CD4-positive, alpha-beta T cell treated with Interleukin-6 at 100 ng/mL for 8 hours (primary cell): ENCODE measurements at regions not wholly inside any gene's neighbourhood (a gene's known extent, or its start where the extent isn't known, plus 50 kb on each side); places are given as distances from the start of the nearest gene placed in this dataset.
"Not testable (repeated sequence)": the region's sequence is repeated elsewhere in the genome, so short reads cannot be mapped to it uniquely, and the experiment has no call there.

ENCODE experiments used
- DNase-seq: peaks from one replicate; pipeline ENCODE4 v3.0.0-alpha.2; 2020; ENCODE audit warnings: mixed read lengths, low spot score

DNA sequence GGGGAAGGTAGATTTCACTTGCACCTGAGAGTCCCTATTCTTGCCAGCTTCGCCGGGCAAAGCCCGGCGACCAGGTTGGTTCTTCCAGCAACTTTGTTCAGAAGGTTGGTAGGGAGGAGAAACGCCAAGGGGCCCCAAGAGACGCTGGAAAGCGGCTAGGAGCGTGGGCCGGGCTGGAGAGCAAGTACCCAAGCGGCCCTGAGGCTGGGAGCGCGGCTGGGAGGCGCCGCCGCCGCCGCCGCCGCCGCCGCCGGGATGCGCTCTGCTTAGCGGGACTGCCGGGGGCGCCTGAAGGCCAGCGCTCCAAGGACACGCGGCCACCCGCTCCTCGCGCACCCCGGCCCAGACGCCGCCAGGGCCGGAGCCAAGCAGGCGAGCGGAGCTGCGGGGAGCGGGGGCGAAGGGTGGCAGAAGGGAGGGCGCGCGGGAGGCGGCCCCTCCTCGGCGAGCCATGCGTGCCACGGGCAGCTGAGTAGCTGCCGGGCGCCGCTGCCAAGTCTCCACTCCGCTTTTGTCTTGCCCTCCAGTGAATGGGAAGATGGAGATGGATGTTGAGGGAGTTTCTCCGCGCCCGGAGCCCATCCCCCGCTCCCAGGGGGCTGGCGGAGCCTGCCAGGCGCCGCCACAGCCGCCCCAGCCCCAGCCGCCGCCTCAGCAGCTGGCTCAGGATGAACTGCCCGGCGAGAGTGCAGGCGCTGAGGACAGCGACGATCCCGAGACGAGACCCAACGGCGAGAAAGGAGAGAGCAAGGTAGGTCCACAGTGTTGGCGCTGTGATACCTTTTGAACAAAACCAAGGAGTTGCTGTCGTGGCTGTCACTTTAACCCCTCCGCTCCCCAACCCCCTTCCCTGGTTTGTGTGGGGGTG, 227.4 kb upstream of the AZI2 start:
- no peak for DNase-seq

DNA sequence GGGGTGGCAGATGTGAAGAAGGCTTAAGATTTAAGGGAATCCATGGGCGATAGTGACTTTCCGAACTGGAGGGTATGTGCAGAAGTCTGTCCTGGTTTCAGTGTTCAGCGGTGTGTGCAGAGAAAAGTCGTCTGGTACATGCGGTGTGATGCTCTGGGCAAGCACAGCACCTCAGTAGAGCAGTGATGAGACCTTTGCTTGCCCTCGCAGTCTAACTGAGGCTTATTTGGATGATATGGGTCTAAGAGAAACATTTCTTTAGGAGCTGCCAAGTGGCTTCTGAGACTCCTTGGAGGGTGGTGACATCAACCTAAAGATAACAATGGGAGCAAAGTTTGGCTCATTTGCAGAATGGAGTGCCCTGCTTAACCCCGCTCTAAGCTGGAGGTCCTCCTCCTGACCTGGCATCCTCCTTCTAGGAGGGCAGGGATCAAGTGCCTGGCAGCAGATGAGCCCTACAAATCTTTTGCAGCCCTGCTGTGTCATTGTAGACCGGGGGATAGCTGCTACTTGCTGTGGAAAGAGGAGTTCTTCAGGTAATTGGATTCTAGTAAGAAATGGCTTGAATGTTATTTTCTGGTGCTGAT, 228.1 kb upstream of the AZI2 start:
- DNase-seq: no peak

DNA sequence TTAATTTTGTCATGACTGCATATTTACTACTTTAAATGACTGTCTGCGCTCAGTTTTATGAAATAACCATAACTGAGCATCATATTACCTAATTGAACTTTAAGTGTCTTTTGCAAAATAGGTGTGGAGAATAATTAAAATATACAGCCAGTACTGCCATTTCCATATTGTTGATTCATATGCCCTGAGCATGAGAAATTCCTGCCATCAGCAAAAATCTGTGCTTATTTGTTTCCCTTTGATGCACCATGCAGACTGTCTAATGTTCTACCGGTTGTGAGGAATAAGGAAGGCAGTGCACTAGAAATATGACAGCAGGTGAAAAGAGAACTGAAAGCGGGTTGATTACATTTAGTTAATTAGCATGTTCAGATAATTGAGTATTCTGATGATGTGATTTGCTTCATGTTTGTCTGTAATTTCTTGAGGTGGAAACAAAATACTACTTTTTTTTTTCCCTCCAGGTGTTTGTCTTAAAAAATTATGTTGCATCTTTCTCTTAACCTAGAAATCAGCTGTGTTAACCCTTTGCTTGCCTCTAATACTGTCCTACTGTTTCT, 229.4 kb upstream of the AZI2 start:
- no peak for DNase-seq

DNA sequence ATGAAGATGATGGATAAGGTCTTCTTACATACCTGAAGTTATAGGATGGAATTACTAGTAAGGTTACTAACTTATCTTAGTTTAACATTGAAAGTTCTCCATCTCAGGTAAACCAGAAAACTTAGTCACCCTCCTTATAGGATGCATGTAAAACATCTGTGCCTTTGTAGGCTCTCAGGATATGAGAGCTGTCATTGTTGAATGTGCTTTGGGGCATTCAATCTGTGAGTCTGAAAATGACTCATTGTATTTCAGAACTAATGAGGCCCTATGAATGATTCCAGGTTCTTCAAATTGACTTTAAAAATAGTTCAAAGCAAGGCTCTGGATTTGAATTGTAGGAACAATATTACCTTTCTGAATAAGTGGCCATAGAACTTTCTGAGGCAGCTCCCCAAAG, 237.7 kb upstream of the AZI2 start:
- DNase-seq: no peak

DNA sequence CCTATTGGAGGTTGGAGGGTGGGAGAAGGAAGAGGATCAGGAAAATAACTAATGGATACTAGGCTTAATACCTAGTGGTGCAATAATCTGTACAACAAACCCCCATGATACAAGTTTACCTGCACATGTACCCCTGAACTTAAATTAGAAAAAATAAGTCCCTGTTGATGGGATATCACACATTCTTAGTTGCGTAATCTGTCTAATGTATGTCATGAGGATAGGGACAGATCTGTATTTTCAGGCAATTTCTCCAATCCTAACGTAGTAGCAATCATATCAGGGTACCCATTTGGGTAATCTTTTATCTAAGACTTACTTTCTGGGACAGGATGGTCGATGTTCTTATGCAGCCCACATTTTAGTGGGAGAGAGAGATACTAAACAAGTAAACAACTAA, 239.1 kb upstream of the AZI2 start:
- no peak for DNase-seq

DNA sequence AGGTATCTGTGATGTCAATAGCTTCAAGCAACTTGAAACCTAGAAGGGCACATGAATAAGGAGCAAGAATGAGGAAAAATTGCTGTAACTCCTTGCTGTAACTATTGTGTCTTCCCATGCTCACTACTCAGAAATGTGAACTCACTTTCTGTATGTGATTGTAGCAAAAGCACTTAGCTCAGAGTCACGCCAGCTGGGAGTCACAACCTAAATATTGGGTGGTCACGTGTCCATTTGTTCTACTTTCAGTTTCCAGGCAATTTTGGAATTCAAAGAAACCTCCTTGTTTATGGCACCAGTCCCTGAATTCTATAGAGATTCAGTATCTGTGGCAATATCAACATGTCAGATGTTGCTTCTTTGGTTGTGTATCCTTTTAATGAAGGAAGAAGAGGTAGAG, 241.6 kb upstream of the AZI2 start:
- DNase-seq: no peak

DNA sequence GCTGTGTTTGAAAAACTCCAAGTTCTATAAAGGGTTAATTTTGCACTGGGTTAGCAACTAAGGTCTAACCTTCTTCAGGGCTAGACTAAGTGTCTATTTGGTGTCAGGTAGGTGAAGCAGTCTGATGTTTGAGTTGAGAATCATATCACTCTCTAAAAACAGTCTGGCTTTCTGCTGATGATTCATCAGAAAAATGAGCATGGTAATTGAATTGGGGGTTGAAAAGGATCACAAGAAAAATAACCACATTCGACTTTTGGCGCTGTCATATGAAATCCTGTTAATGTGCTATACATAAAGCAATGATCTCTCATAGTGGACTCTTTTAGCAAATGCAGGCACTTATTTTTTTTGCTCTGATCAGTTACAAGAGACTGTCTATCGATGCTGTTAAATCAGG, 242.2 kb upstream of the AZI2 start:
- DNase-seq: no peak

DNA sequence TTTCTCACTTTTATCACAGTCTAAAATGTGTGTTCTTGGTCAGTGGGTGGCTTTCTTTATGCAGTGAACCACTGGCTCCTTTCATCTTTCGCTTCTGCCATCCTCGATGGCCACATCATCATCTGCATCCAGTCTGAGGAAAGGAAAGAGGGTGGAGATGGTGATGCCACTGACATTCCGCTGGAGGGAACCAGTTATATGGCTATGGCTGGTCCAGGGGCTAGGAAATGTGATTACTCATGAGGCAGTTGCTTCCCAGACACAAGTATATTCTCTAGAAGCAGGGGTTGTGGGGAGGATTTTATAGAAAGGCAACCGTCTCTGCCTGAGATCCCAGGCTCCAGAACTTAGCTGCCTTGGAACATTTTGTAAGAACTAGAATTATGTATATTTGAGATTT, 246.7 kb upstream of the AZI2 start:
- DNase-seq: no peak

DNA sequence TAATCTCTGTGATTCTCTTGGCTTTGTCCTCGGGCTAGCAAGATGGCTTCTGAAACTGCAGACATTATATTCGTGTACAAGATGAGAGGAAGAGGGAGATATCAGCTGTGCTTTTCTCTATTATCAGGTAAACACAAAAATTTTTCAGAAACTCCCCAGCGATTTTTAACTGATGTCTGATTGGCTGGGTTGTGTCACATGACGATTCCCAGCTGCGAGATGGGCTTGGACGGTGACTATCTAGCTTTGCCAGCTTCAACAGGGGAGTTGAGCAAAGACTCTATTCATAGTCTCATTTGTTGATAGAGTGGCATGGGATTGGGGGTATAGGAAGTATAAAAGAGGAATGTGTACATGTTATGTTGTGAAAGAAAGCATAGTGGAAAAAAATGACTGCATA, 248.8 kb upstream of the AZI2 start:
- no peak for DNase-seq

DNA sequence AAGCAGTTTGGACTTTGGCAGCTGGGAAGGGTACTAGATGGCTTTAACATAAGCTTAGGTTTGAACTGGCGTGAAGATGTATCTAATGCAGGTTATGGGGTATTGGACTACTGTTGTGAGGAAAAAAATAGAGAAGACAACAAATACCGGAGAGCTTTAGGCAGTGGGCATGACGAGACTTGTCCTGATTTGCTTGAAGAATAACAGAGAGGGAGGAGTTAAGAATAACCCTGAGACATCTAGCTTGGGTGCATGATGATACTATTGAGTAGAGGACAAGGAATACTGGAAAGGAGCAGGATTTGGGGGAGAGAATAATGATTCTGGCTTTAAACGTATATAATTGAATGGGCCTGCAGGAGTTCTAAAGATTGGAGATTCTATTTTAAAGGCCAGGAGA, 249.5 kb upstream of the AZI2 start:
- DNase-seq: no peak

DNA sequence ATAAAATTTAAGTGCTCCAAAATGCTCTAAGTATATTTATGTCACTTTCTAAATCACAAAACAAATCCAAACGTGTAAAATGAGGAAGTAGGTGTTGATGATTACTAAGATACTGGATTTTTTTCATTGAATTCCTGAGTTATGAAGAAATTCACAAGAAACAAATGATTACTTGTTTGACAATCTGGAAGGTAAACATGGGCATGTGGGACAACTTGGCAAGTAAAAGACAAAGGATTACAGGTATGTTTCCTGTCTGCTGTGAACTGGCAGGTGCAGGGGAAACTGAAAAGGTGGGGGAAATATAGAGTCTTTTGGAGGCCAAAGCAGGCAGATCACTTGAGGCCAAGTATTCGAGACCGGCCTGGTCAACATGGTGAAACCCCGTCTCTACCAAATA, 252.7 kb upstream of the AZI2 start:
- no peak for DNase-seq

DNA sequence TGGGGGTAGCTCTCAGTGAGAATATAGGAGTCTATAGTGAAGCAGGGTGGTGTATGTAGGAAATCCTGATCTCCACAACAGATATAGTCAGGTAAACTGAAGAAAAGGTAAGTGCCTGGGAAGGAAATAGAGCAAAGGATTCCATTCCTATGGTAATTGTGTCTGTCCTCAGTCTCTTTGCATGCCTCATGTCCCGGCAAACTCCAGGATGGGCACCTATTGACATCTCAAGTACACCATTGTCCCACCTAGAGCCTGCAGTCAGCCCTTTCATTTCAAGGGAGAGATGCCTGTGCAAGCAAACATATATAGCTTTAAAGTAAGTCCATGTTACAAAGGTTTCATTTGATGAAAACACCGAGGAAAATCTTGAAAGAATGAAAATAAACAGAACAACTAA, 257.7 kb upstream of the AZI2 start:
- DNase-seq: no peak

DNA sequence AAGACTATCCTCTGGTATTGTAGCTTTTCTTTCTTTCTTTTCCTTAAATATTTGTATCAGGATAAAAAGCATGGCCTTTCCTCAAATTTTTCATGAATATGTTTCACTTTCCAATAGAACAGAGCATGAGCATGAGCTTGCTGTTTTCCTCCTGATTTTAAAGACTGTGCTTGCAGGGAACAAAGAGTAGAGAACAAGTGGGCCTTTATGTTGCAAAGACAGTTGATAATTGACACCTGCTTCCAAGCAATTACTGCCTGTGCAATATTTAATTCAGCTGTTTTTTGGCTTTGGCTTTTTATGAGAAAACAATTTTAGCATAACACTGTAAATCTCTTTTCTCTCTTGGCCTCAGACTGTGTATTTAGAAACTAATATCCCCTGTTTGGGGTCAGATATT, 263.6 kb upstream of the AZI2 start:
- no peak for DNase-seq

DNA sequence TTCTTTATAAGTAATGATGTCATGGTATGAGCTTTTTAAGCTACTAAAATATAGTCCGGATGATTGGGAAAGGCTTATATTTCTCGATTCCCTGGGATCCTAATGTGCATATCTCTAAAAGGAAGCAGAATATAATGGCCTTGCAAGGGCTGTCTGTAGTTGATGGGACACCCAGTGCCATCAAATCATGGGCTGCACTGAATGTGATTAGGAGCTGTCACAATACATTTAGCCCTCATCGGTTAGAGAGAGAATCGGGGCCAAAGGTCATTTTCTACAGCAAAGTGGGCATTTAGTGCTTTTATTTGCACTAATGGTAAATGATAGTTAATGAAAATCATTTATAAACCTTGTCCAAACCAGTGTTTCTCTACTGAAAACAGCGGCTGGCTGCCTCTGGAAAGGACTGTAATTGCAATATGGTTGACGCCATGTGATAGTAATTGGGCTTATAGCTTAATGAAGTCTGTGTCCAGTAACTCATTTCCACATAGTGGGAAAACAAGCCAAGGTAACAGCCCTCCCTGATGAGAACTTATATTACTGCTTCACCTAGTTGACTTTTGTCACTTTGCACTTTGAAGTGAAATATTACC, 265.0 kb upstream of the AZI2 start:
- DNase-seq: no peak

DNA sequence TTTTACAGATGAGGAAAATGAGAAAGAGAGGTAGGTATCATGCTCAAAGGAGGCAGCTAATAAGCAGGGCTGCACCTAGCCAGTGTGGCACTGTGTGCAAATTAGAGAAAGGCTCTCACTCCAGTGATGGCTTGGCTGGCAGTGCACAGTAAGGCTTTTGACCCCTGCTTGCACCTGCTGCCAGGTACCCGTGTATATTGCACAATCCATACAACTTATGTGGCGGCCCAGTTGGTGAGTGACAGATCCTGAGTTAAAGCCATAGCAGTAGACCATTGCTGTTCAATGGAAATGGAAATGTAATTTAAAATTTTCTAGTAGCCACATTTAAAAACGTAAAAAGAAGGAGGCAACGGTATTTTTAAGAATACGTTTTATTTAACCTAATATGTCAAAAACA, 266.4 kb upstream of the AZI2 start:
- no peak for DNase-seq

DNA sequence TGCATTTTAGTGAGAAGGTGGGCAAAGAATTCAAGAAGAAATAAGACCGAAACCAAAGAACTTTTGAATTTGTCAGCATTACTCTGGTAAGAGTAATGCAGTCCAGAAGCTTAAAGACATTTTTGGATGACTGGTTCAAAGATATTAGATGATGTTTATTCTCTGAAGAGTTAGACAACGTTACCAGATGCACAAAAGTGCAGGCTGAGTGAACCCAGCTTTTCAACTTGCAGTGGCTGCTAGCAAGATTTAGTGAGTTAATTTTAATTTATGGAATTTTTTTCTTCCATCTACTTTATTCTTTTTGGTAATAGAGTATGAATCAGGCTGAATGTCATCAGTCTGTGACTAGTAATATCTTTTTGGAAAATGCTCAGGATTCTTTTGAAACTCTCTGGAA, 267.3 kb upstream of the AZI2 start:
- no peak for DNase-seq

DNA sequence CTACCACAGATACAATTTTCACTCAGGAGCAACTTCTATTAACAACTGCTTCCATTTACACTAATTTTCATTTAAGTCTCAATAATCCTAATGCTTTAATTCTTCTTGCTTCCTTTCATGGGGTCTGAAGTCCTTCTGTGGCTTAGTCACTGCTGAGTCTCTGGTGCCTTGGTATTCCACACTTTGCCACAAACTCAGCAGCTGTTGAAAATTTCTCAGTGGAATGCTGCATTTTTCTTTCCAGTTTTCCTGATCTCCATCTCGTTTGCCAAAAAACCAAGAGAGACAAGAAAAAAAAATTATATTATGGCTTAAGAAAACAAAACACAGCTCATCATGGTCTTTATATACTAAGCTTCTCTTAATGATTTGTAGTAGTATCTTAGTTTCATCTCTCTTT, 269.2 kb upstream of the AZI2 start:
- DNase-seq: no peak

DNA sequence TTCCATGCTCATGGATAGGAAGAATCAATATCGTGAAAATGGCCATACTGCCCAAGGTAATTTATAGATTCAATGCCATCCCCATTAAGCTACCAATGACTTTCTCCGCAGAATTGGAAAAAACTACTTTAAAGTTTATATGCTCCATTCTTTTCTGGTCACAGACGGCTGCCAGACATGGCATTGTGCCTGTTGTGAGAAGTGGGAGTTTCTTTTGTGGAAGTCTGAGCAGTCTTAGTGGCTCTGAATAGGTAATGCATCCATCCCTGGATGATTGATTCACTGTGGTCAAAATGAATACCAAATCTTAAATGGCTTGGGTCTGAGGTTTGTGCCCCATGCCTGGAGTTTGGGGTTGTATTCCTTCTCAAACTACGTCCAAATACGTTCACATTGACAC, 274.5 kb upstream of the AZI2 start:
- DNase-seq: no peak

DNA sequence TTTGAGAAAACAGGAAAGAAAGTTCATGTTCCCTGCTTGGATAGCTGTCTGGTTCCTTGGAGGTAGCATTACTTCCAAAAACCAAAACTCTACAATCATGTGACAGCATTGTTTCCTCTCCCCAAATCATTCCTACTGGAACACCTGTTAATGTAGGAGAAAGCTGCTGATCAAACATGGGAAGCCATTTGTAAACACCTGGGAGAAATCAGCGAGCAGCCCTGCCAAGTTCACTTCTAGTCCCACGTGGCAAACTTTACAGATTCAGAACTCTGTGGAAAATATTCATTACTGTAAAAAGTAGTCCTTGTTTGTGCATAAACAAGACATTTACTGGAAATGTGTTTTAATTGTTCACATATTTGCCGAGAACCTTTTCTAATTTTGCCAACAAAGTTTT, 275.5 kb upstream of the AZI2 start:
- DNase-seq: no peak

DNA sequence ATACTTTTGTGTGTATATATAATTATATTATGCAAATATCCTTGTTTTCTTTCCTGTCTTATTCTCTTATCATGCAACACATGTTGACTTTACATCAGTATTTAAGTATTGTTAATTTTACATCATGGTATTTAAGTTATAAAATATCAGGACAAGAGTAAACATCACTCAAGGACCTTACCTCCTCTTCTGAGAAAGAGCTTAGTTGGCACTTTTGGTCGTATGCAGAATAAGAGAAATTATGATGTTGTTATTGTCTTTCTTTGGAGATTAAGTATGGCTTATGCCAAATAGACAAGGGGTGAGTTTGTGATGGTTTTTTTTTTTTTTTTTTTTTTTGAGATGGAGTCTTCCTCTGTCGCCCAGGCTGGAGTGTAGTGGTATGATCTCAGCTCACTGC, 279.2 kb upstream of the AZI2 start:
- DNase-seq: not testable (repeated sequence)

DNA sequence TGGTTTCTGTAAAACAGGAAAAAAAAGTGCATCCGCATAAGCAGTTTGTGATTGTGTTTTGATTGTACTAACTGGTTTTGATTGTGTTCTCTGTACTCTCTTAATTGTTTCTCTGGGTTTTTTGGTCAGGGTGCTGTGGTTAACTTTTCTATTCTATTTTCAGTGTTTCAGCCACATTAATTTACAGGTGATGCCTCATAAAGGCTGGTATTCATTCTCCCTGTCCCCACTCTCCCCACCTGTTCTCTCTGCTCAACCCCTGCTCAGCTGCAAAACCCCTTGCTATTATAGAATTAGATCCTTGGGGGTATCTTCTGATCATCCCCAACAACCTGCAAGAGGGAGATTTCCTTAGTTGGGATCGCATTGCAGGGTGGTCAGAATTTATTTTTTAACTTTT, 285.4 kb upstream of the AZI2 start:
- DNase-seq: no peak

DNA sequence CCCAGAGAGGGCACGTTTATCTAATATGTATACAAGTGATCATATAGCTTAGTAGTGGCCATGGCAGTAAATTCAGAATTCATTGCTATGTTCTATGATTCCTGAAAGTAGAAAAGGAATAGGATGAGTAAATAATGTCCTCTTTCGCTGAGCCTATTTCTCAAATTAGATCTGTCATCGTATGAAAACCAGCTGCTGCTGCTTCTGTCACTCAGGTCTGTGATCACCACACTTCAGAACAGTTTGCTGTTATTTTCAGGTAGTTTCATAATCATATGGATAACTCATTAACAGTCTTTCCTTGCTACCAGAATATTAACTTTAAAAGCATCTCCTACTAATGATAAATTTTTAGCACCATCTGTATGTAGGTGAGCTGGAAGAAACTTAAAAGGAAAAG, 289.1 kb upstream of the AZI2 start:
- DNase-seq: no peak

DNA sequence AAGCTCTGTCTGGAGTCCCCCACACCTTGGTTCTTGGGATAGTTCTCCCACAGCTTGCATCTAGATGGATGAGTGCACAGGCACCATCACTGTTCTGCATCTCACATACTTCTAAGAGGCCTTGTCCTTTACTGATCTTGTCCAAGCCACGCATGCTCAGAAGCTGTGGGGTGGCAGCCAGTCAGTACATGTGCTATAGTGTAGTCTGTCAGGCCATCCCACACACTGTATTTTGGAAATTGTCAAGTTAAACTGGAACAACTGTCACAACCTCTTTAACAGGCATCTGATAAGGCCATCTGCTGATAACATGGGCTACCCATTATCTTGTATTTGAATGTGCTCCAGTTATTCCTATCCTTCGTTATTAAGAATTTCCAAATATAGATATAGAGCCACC, 296.5 kb upstream of the AZI2 start:
- DNase-seq: no peak
